CD14-positive monocyte (primary cell): ENCODE measurements at regions not wholly inside any gene's neighbourhood (a gene's known extent, or its start where the extent isn't known, plus 50 kb on each side); places are given as distances from the start of the nearest gene placed in this dataset.

Experiments used
- DNase-seq, 3 donors: peaks; one replicate each; pipeline ENCODE4 v3.0.0-alpha.2; 2011 to 2022
- H2AFZ ChIP-seq: 2 replicates; pipeline ENCODE4 v1.6.0; 2012; ENCODE audit warnings: mild to moderate bottlenecking, low read depth, low read length, inconsistent platforms; ENCODE audit not compliant: insufficient read depth, poor library complexity, severe bottlenecking
- H3K27ac ChIP-seq, 2 donors: 1 replicate in 1 of 2; 2 replicates in 1 of 2; pipeline ENCODE4 v1.5.1; 2012 to 2013; ENCODE audit warnings: low read length in 2 of 2, control low read depth in 1 of 2, inconsistent platforms in 1 of 2, low read depth in 1 of 2, mild to moderate bottlenecking in 1 of 2
- H3K27me3 ChIP-seq, 2 donors: one replicate each; pipeline versions ENCODE4 v1.6.0 to v1.6.1; 2011 to 2013; ENCODE audit warnings: low read length in 2 of 2; ENCODE audit not compliant: control insufficient read depth in 2 of 2, insufficient read depth in 2 of 2
- H3K36me3 ChIP-seq, 2 donors: replicated peaks in 1 of 2; 1 replicate in 1 of 2; 2 replicates in 1 of 2; pipeline versions ENCODE4 v1.5.1 to v1.6.1; 2012 to 2013; ENCODE audit warnings: low read length in 2 of 2, control low read depth in 1 of 2, inconsistent platforms in 1 of 2, mild to moderate bottlenecking in 1 of 2; ENCODE audit not compliant: insufficient read depth in 2 of 2, control insufficient read depth in 1 of 2
- H3K4me1 ChIP-seq, 2 donors: 1 replicate in 1 of 2; 2 replicates in 1 of 2; pipeline versions ENCODE4 v1.5.1 to v1.6.1; 2012 to 2013; ENCODE audit warnings: low read length in 2 of 2, control low read depth in 1 of 2, inconsistent platforms in 1 of 2, mild to moderate bottlenecking in 1 of 2, moderate library complexity in 1 of 2; ENCODE audit not compliant: insufficient read depth in 2 of 2, control insufficient read depth in 1 of 2
- H3K4me2 ChIP-seq: replicated peaks from 2 replicates; pipeline ENCODE3; 2012; ENCODE audit warnings: low read length, moderate library complexity, mild to moderate bottlenecking; ENCODE audit not compliant: poor library complexity, severe bottlenecking; ENCODE audit errors: extremely low read depth
- H3K4me3 ChIP-seq, 3 experiments: fragments of 200-600 bp in 1 of 3; sonication (generic) in 1 of 3; replicated peaks in 1 of 3; 1 replicate in 2 of 3; 2 replicates in 1 of 3; pipeline ENCODE4 v1.5.1; 2011 to 2013; ENCODE audit warnings: low read length in 3 of 3, mild to moderate bottlenecking in 3 of 3, control low read depth in 2 of 3, low read depth in 2 of 3, inconsistent platforms in 1 of 3, moderate library complexity in 1 of 3
- H3K79me2 ChIP-seq: 2 replicates; pipeline ENCODE4 v1.6.0; 2012; ENCODE audit warnings: mild to moderate bottlenecking, control low read depth, inconsistent platforms, low read length, moderate library complexity; ENCODE audit not compliant: insufficient read depth
- H3K9ac ChIP-seq: 2 replicates; pipeline ENCODE4 v1.6.0; 2017; ENCODE audit warnings: low read length, mild to moderate bottlenecking; ENCODE audit not compliant: insufficient read depth, poor library complexity, severe bottlenecking
- H3K9me3 ChIP-seq, 2 donors: replicated peaks in 1 of 2; 1 replicate in 1 of 2; 2 replicates in 1 of 2; pipeline versions ENCODE4 v1.5.1 to v1.6.1; 2012 to 2013; ENCODE audit warnings: low read length in 2 of 2, control low read depth in 1 of 2; ENCODE audit not compliant: control insufficient read depth in 1 of 2, insufficient read depth in 1 of 2
- H4K20me1 ChIP-seq: 2 replicates; pipeline ENCODE4 v1.6.0; 2012; ENCODE audit warnings: mild to moderate bottlenecking, low read length, control low read depth, moderate library complexity; ENCODE audit not compliant: insufficient read depth
- H3K27ac Mint-ChIP-seq, 7 donors: one replicate each; pipeline ENCODE4 v1.8.0; 2020; ENCODE audit warnings: mild to moderate bottlenecking in 7 of 7, mixed read lengths in 7 of 7, moderate library complexity in 6 of 7, inconsistent platforms in 2 of 7
- H3K27me3 Mint-ChIP-seq, 3 donors: one replicate each; pipeline ENCODE4 v1.8.0; 2021 to 2022; ENCODE audit warnings: low read depth in 3 of 3, mild to moderate bottlenecking in 3 of 3, mixed read lengths in 3 of 3, moderate library complexity in 3 of 3, inconsistent platforms in 1 of 3
- H3K36me3 Mint-ChIP-seq, 2 donors: one replicate each; pipeline ENCODE4 v1.8.0; 2020; ENCODE audit warnings: mixed read lengths in 2 of 2, inconsistent platforms in 1 of 2, mild to moderate bottlenecking in 1 of 2
- H3K4me1 Mint-ChIP-seq: one replicate; pipeline ENCODE4 v1.8.0; 2020; ENCODE audit warnings: mild to moderate bottlenecking, mixed read lengths
- H3K4me3 Mint-ChIP-seq, 2 donors: one replicate each; pipeline ENCODE4 v1.8.0; 2020; ENCODE audit warnings: mild to moderate bottlenecking in 2 of 2, mixed read lengths in 2 of 2, moderate library complexity in 1 of 2
- H3K9me3 Mint-ChIP-seq, 7 donors: one replicate each; pipeline ENCODE4 v1.8.0; 2020 to 2022; ENCODE audit warnings: mixed read lengths in 7 of 7, mild to moderate bottlenecking in 6 of 7, moderate library complexity in 6 of 7, inconsistent platforms in 2 of 7
- WGBS: methylation state at CpG from one replicate; pipeline ENCODE4 v1.1.5; 2013; ENCODE audit warnings: missing lambda C conversion rate; ENCODE audit not compliant: insufficient coverage; 5-methylcytosine and 5-hydroxymethylcytosine counted together
- intact Hi-C, 2 donors: fragments of 100-400 bp; cut with micrococcal nuclease; formaldehyde crosslinking; loops; one replicate each; pipeline versions ENCODE4 v1.15.0 to v1.15.1; 2023
- TF ChIP-seq, protein P1 (sequence below): fragments of 200-600 bp; IDR thresholded peaks from one replicate; pipeline ENCODE4 v1.8.0; 2022; ENCODE audit warnings: antibody characterized with exemption, mild to moderate bottlenecking

- 75% methylated on average over 1 of the region's 2 CpGs for WGBS
Measured at GRCh38 chr10:111650088-111650487, 533.5 kb downstream of the GPAM start.

DNA sequence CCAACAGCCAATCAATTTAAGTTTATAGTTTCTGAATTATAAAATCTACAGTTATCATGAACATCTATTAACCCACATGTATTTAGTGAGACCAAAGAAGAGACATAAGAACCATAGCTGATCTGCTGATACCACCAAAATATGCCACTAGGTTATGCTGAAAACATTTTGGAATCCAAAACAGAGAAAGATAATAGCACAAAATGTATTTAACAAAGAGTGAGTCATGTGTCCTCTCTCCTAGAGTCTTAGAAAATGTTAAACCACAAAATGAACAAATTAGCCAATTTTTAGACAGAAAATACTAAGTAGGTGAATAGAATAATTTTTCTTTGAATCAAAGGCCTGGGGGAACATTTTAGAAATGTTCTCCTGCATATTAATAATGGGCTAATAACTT, 527.5 kb downstream of the GPAM start:
- no peaks in the 10 kb centered on the region for H4K20me1 ChIP-seq
- no peaks in the 10 kb centered on the region for H3K4me1 Mint-ChIP-seq
- peaks cover 0 to 12% (median 5%) of the 10 kb centered on the region in 7 donors for H3K9me3 Mint-ChIP-seq
- no peak overlapping the region for H3K4me3 ChIP-seq
- no peak overlapping the region for H3K27ac ChIP-seq
- H3K4me1 ChIP-seq, result no peaks in the 10 kb centered on the region
- TF ChIP-seq, protein P1, sequence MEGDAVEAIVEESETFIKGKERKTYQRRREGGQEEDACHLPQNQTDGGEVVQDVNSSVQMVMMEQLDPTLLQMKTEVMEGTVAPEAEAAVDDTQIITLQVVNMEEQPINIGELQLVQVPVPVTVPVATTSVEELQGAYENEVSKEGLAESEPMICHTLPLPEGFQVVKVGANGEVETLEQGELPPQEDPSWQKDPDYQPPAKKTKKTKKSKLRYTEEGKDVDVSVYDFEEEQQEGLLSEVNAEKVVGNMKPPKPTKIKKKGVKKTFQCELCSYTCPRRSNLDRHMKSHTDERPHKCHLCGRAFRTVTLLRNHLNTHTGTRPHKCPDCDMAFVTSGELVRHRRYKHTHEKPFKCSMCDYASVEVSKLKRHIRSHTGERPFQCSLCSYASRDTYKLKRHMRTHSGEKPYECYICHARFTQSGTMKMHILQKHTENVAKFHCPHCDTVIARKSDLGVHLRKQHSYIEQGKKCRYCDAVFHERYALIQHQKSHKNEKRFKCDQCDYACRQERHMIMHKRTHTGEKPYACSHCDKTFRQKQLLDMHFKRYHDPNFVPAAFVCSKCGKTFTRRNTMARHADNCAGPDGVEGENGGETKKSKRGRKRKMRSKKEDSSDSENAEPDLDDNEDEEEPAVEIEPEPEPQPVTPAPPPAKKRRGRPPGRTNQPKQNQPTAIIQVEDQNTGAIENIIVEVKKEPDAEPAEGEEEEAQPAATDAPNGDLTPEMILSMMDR, result no peak
- DNase-seq, result no peak
- H3K36me3 ChIP-seq, result no peaks in the 10 kb centered on the region
- no peak overlapping the region for H3K27ac Mint-ChIP-seq
- no peaks in the 10 kb centered on the region for H3K27me3 ChIP-seq
- peaks cover 6 to 9% of the 10 kb centered on the region in 2 donors for H3K9me3 ChIP-seq
- H3K79me2 ChIP-seq, result no peaks in the 10 kb centered on the region
- no peak overlapping the region for H2AFZ ChIP-seq
- no peak overlapping the region for H3K4me2 ChIP-seq
- no peaks in the 10 kb centered on the region for H3K36me3 Mint-ChIP-seq
- H3K4me3 Mint-ChIP-seq, result no peak overlapping the region
- H3K9ac ChIP-seq, result no peak overlapping the region
- intact Hi-C loops, result no loop called here
- peaks cover 0 to 2% (median 1%) of the 10 kb centered on the region in 3 donors for H3K27me3 Mint-ChIP-seq

More at GRCh38 chr10:111650088-111650487, 533.5 kb downstream of the GPAM start:
- H4K20me1 ChIP-seq, result no peaks in the 10 kb centered on the region
- Mint-ChIP-seq H3K27me3 (no peaks in the 10 kb centered on the region), H3K36me3 (no peaks in the 10 kb centered on the region), H3K9me3 (peaks cover 12 to 28% (median 17%) of the 10 kb centered on the region in 7 donors), H3K4me1 (no peaks in the 10 kb centered on the region), H3K4me3 (no peak overlapping the region), H3K27ac (no peak overlapping the region)
- H3K36me3 ChIP-seq, result no peaks in the 10 kb centered on the region
- H3K27me3 ChIP-seq, result no peaks in the 10 kb centered on the region
- no peak for DNase-seq
- H3K79me2 ChIP-seq, result no peaks in the 10 kb centered on the region
- intact Hi-C loops, result no loop called here
- H2AFZ ChIP-seq, result no peak overlapping the region
- TF ChIP-seq, protein P1, result no peak
- H3K4me3 ChIP-seq, result no peak overlapping the region
- no peak overlapping the region for H3K27ac ChIP-seq
- H3K4me1 ChIP-seq, result no peaks in the 10 kb centered on the region
- H3K4me2 ChIP-seq, result no peak overlapping the region
- H3K9me3 ChIP-seq, result peaks cover 23 to 27% of the 10 kb centered on the region in 2 donors
- no peak overlapping the region for H3K9ac ChIP-seq
